HG02571 (cell line): ENCODE measurements at regions not wholly inside any gene's neighbourhood (a gene's known extent, or its start where the extent isn't known, plus 50 kb on each side); places are given as distances from the start of the nearest gene placed in this dataset.

Source experiments
- ATAC-seq: cut with Tn5 transposase; IDR thresholded peaks from one replicate; pipeline ENCODE4 v1.9.1; 2021; ENCODE audit warnings: mild to moderate bottlenecking, moderate library complexity; ENCODE audit not compliant: unreplicated experiment

DNA sequence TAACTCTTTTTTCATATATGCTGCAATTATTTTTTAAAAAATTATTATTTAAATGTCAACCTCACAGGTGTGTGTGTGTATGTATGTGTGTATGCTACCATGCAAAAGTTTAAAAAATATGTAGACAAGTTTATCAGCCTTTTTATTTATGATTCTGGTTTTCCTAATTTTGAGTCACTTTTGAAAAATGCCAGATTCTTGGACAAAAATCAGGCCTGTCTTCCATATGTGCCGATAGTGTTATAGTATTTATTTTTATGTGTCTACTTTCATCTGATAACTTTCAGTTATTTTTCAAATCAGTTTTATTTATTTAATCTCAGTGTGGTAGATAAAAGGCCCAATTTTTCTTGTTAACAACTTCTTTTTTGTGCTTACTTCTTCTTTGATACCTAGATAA is 176.2 kb downstream of the RDH14 start:
- no peak for ATAC-seq

DNA sequence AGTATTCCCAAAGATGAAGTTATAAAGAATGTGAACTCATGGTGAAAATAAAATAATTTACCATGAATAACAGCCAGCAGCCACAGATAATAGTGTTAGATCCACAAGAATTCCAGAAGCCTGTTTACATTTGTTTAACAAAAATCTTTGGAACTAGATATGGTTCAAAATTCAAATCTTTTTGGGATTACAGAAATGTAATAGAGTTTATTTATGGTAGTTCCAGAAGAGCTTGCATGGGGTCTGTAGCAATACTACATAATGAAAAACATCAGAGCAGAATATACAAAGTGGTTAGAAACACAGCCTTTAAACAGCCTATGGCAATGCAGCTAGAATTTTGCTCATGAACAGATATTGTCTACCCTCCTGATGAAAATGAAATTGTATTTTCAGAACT is 179.1 kb downstream of the RDH14 start:
- ATAC-seq: no peak

DNA sequence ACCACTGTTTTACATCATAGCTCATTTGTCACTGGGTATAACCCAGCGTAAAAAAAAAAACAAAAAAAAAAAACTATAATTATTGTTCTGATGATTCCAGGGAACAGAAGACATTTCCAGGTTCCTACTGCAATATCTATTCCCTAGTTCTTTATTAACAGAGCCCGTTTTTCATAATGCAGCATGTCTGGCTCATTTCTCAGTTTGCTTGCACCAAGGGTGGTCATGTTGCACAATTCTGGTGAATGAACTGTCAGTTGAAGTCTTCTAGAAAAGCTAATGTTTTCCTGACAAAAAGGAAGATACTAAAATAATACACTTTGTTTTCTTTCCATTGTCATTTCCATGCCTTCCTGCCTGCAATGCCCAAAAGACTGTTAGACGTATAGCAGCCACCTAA is 180.1 kb downstream of the RDH14 start:
- no peak for ATAC-seq

DNA sequence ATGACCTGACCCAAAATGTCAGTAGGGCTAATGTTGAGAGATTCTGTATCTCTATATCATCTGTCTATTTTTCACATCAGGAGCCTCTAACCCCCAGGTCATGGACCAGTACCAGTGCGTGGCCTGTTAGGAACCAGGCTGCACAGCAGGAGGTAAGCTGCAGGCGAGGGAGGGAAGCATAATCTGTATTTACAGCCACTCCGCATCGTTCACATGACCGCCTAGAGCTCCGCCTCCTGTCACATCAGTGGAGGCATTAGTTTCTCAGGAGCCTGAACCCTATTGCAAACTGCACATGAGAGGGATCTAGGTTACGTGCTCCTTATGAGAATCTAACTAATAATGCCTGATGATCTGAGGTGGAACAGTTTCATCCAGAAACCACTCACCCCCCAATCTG is 180.6 kb downstream of the RDH14 start:
- no peak for ATAC-seq

DNA sequence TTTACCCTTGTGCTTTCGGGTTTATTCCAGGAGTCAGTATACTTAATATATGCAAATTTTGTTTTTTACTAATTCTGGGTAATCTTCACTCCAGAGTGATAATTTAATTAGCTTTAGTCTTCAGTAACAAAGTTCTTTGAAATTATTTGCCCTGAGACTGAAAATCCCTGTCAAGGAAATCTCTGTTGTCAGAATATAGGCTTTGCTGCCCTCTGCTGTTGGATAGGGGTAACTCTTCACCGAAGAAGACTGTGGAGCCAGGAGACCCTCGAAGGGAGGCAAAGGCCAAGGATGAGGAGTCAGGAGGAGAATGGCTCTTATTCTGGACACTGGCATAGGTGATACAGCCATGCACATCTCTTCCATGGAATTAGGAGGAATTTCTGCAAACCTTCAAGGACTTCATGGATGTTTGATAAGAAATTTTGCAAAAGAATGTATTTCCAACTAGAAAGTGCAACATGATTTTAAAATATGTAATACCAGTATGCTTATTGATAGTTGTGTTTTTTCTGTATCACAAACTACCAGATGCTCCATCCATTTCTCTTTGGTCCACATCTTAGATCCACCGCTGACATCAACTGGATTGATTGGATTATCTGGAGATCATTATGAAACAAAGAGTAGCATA is 182.3 kb downstream of the RDH14 start:
- peak; percentile 87 for ATAC-seq

DNA sequence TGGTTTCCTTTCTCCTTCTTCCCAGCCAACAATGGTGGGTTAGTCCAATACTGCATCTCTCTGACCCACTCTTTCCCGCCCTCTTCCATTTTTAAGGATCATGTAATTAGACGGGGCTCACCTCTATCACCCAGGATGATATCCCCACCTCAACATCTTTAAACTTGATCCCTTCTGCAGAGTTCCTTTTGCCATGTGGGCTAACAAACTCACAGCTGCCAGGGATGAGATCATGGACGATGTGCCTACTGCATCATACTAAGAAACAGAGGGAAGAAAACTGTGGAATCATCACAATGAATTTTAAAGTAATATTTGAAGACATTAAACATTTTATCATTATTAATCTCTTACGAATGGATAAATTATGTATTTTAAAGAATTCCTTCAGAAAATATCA is 183.5 kb downstream of the RDH14 start:
- no peak for ATAC-seq

DNA sequence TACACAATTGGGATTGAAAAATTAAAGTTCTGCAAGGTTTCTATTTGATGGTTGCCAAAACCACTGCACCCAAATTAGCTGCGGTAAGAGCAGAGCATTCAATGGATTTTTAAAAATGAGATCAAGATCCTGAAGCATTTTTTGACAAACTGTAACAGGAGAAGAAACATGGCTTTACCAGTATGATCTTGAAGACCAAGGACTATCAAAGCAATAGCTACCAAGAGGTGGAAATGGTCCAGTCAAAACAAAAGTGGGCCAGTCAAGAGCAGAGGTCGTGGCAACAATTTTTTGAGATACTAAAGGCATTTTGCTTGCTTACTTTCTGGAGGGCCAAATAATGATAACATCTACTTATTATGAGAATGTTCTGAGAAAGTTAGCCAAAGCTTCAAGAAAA is 186.8 kb downstream of the RDH14 start:
- no peak for ATAC-seq

DNA sequence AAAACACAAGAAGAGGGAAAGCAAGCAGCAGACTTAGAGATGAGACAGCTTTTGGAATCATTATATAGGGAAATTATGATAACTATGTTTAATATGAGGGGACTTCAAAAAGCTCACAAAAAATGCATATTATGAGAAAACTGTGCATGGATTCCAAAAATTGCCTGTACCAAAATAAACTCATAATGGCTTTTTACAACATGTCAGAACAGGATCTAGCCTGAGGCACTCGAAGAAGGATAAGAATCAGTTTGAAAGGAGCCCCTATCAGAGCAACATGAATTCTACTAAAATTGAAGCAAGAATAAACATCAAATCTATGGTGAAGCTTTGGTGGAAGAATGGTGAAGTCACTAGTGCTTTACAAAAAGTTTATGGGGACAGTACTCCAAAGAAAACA is 187.4 kb downstream of the RDH14 start:
- ATAC-seq: no peak

DNA sequence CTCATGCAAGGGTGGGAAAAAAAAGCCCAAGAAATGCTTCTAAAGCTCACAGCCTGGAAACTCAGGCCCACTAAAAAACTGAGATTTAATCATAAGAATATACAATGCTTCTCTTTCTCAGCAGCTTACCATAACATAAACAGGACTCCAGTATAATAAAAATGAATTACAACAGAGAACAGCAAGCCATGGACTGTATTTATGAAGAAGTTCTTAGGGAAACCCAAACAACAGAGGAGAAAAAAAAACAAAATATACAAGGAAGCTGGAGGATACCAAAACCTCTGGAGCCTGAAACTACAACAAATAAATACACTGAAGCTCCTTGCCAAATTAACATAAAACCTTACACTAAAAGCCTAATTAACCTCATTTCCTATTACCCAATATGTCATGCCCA is 187.8 kb downstream of the RDH14 start:
- ATAC-seq: no peak

DNA sequence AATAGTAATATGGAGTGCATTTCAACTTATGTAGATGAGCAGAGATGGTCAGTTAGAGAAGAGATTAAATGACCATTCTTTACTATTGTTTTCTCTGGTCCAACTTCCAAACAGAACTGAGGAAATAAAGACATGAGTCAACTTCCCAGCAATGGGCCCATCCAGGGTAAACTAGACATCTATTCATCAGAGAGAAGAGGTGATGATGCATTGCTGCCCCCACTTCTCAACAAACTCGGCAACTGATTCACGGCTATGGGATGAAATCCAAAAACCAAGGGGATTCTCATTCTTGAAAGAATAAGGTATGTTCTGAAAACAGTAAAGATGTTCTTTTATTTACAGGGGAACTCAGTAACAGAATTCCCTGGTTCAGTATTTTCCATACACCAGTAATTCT is 190.7 kb downstream of the RDH14 start:
- no peak for ATAC-seq

DNA sequence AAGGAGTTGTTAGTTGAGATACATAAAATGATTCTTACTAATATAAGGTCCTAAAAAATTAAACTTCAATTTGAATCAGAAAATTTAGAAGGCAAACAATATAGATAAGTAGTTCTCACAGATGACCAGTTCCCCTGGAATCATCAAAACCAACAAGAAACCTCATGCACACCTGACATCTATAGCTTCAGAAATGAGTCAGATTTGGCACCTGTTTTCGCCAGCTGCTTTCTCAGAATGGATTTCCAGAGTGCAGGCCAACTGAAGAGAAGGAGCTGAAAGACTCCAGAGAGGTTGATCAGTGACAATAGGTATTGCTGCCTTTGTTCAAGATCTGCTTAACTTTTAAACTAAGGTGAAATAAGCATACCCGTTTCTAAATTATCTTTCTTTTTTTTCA is 192.4 kb downstream of the RDH14 start:
- ATAC-seq: no peak

DNA sequence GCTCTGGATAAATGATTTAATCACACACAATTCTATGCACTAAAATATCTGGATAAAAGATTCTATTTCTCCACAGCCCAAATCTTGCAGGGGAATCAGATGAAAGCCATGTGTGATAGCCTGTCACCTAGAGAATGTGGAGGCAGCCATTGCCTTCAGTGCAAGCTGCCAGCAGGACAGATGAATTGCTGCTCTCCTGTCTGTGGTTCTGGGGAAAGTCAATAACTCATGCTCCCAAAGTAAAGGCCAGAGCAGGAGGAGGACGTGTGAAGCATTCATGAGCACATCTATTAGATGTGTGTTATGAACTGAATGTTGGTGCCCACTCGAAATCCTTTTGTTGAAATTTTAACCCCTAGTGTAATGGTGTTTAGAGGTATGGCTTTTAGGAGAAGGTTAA is 195.1 kb downstream of the RDH14 start:
- ATAC-seq: no peak

DNA sequence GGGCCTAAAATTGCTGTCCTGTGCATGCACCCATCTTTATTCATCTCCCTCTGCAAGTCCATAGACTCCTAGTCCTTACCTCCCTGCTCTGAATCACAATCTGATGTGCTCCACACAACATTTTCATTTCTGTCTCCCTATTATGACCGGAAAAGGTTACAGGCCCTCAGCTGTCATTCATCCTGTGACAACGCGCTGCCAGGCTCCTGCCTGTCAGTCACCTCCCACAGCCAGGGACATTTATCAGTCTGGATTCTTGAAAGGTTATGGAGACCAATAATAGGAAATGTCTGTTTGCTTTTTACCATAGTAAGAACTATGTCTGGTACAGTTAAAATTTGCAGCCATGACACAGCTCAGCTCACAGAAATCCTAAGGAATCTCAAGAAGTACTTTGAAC is 197.1 kb downstream of the RDH14 start:
- ATAC-seq: no peak

DNA sequence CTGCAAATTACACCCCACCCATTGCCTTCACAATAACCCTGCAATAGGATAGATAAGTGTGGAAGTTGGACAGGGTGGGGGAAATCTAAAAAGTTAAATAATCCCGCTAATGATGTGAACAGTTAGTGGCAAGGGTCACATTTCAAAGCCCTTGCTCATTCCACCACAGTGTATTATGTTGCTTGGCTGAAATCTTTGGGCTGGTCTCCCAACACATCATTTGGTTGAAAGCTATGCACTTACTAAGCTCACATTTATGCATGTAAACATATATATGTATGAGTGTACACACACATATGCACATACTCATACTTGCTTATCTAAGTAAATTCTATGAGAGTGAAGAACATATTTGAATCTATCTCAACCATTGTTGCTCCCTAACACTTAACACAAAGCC is 197.8 kb downstream of the RDH14 start:
- no peak for ATAC-seq

DNA sequence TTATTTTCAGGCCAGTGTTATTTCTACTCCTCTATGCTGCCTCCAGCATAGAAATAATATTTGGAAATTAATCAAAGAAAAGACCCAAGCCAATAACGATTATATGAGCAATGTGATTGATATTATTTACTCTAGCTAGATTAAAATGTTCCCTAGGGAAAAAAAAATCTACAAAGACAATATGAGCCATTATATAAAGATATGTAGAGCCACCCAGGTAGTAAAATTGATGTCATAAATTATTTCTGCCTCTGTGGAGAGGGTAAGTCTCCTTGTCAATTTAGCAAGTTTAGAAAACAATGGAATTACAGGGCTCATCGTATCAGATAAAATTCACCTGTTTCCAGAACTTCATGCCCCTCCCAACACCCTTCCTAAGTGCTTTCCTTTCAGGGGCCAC is 202.9 kb downstream of the RDH14 start:
- ATAC-seq: no peak

DNA sequence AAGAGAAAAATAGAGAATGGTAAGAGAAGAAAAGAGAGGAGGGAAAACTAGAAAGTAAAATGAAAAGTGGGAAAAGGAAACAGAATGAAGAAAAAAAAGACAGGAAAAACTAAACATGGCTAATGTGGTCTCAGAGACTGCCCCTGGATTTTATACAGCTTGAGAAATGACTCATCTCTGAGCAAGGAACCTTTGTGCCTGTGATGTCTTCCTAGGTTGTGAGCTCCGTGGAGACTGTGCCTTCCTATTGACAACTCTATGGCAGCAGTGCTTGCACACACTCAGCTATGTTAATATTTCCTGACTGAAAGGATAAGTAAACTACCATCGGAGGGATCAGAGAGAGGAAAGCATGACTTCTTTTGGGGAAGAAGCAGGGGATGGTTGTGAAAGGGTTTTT is 203.8 kb downstream of the RDH14 start:
- no peak for ATAC-seq

DNA sequence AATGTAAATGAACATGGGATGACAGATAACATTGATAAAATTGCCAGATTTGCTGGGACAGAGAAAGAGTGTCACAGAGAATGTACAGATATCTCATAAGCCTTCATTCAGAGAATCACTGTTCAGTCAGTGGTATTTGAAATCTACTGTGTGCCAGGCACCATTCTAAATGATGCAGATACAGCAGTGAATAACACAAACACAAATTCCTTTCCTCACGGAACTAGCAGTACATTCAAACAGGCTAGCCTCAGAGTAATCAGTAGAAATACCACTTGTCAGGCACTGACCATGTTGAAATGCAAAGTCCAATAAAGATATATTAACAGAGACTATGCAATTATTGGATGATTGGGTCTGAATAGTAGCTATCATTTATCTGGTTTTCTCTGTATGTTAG is 211.0 kb downstream of the RDH14 start:
- ATAC-seq: no peak

DNA sequence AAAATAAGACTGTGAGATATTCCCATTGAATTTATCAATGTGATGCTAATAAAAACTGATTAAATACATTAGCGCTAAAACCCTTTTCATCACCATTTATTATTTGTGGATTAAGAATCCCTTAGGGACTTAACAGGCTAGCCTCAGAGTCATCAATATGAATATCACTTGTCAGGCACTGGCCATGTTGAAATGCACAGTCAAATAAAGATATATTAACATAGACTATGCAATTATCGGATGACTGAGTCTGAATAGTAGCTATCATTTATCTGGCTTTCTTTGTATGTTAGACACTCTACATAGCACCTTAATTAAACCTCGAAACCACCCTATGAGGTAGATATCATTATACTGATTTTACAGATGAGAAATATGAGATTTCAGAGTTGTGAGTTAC is 213.6 kb downstream of the RDH14 start:
- no peak for ATAC-seq

DNA sequence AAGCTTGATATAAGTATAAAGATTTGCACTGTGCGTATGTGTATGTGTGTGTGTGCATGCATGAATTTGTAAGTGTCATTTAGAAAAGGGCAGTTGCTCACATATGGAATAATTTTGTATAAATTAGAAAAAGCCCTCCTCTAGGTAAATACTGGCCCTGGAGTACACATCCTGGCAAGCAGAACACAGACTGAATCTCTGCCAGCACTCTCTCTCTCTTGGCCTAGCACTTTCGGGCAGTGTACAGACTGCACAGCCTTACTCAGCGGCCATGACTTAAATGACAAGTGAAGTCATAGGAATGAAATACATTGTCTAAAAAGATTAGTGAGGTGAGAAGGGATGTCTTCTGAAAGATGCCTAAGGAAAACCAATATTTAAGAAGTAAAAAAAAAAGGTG is 214.1 kb downstream of the RDH14 start:
- no peak for ATAC-seq

DNA sequence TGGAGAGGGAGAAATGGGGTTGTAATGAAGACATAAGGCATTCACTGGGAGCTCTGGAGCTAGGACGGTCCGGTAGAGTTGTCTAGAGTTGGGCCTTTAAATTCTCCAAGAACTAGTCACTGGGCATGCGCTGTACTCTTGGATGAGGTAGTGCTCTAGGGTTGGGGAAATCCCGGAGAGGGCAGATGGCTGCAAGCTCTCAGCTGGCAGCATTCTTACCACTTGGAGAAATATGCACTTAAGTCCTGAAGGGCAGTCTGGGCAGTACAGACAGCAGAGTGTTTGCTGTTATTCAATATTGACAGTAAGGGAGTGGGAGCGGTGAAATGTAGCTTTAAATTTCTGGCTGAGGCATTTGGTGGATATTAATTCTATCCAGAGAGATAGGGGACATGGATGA is 214.6 kb downstream of the RDH14 start:
- no peak for ATAC-seq

DNA sequence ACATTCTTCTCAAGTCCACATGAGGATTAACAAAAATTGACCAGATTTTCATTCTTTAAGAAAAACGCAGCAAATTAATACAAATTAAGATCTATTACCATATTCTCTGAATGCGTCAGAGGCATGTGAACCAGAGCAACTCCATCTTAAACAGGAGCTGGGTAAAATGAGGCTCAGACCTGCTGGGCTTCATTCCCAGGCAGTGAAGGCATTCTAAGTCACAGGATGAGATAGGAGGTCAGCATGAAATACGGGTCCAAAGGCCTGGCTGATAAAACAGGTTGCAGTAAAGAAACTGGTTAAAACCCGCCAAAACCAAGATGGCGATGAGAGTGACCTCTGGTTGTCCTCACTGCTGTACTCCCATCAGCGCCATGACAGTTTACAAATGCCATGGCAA is 217.6 kb downstream of the RDH14 start:
- ATAC-seq: no peak

DNA sequence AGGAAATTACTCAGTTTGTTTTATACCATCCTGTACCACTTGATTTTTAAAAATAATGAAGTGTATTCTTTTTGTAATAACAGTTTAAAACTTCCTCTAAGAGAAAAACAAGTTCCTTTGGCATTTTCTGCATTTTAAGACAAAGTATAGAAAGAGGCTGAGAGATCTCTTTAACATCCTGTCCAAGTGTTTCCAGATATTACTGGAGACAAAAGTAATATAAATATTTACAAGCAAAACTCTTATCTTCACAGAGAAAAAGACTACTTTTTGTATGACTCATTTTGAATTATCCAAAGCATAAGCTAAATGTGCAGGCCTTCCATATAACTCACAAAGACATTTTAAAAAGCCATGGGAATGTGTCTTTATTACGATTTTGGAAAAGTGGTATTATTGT is 221.1 kb downstream of the RDH14 start:
- no peak for ATAC-seq

DNA sequence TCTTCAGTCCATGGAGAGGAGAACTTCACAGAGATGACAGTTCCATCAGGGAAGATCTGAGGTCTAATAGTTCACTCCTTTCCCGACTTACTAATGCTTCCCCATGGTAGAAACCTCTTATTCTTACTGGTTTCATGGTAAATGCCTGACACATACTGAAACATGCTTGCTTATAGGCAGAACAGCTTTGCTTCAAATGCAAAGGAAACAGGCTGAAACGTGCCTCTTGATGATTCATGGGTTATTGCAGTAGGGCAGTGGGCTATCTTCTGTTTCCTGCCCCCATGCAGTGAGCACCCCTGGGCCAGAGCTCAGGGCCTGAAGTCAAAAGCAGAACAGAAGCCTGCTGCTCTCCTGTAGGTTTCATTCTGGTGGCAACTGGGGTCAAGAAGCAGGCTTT is 223.5 kb downstream of the RDH14 start:
- ATAC-seq: no peak

DNA sequence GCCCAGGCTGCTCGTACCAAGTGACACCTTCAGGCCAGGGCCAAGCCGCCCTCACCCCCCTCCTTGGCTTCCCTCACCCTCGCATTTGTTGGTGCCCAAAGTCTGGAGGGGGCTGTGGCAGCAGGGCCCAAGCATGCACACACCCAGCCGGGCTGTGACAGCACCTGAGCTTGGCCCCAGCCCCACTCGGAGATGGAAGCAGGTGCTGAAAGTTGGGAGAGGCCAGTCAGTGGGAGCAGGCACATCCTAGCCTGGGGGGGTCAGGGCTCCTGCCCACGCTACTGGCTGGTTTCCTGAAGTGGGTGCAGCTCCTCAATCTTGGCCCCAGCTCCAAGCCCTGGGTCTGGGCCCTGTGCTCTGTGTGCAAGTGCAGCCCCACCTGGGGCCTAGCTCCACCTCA is 228.0 kb downstream of the RDH14 start:
- ATAC-seq: no peak
